ENCODE measurements at regions not wholly inside any gene's neighbourhood (a gene's known extent, or its start where the extent isn't known, plus 50 kb on each side); places are given as distances from the start of the nearest gene placed in this dataset.

DNA sequence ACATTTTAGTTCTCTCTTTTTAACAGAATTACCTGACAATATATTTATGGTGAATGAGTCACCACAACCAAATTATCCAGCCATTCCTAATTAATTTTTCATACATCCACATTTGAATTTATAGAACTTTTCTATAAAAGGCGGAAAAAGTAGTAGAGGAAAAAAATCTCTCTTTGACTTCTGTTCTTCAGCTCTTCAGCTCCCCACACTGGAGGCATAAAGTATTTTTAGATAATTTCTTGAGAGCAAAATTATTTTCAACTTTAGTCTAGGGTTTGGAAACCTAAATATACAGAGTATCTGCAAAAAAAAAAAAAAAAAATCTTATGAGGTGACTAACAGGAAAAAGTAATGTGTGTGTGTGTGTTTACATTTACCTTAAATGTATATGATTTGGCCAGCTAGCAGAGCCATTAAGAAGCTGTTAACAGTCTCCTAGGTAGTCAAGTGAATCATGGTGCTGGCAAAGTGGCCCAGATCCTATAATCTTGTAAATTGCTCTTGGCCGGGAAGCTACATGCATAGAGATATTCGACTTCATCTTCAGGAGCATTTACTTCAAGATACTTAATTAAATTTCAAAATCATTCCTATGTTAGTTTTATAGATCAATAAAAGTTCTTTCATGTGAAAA lies 383.1 kb upstream of the STEAP1 start (continued):
- TF ChIP-seq, protein P1, sequence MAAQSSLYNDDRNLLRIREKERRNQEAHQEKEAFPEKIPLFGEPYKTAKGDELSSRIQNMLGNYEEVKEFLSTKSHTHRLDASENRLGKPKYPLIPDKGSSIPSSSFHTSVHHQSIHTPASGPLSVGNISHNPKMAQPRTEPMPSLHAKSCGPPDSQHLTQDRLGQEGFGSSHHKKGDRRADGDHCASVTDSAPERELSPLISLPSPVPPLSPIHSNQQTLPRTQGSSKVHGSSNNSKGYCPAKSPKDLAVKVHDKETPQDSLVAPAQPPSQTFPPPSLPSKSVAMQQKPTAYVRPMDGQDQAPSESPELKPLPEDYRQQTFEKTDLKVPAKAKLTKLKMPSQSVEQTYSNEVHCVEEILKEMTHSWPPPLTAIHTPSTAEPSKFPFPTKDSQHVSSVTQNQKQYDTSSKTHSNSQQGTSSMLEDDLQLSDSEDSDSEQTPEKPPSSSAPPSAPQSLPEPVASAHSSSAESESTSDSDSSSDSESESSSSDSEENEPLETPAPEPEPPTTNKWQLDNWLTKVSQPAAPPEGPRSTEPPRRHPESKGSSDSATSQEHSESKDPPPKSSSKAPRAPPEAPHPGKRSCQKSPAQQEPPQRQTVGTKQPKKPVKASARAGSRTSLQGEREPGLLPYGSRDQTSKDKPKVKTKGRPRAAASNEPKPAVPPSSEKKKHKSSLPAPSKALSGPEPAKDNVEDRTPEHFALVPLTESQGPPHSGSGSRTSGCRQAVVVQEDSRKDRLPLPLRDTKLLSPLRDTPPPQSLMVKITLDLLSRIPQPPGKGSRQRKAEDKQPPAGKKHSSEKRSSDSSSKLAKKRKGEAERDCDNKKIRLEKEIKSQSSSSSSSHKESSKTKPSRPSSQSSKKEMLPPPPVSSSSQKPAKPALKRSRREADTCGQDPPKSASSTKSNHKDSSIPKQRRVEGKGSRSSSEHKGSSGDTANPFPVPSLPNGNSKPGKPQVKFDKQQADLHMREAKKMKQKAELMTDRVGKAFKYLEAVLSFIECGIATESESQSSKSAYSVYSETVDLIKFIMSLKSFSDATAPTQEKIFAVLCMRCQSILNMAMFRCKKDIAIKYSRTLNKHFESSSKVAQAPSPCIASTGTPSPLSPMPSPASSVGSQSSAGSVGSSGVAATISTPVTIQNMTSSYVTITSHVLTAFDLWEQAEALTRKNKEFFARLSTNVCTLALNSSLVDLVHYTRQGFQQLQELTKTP (IDR thresholded peaks at IDR 0.05; ENCODE audit: low read depth in 1 of 2, partially characterized antibody in 2 of 2): no peak
- no peak for TF ChIP-seq HDAC6 (IDR thresholded peaks at IDR 0.05; ENCODE audit: low read depth, low read length)
- TF ChIP-seq ZNF699 (CRISPR knock-in tag; IDR thresholded peaks at IDR 0.05; ENCODE audit: insufficient replicate concordance): no peak
- TF ChIP-seq, protein P2, sequence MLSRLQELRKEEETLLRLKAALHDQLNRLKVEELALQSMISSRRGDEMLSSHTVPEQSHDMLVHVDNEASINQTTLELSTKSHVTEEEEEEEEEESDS (CRISPR knock-in tag; IDR thresholded peaks at IDR 0.05): no peak
- TF ChIP-seq CCAR2 (IDR thresholded peaks at IDR 0.05; ENCODE audit: low read depth, low read length): no peak
- TF ChIP-seq KLF10 (CRISPR knock-in tag; IDR thresholded peaks at IDR 0.05): no peak
- TF ChIP-seq SMAD1 (IDR thresholded peaks at IDR 0.05; ENCODE audit: low read depth, low read length, partially characterized antibody): no peak
- TF ChIP-seq TBP (optimal IDR thresholded peaks at IDR 0.05; ENCODE audit: low read depth, low read length): no peak
- TF ChIP-seq C11orf30 (IDR thresholded peaks at IDR 0.05; ENCODE audit: low read depth): no peak

All from K562 (cell line).